GM18861 (cell line): ENCODE measurements at regions not wholly inside any gene's neighbourhood (a gene's known extent, or its start where the extent isn't known, plus 50 kb on each side); places are given as distances from the start of the nearest gene placed in this dataset.
"Not testable (repeated sequence)": the region's sequence is repeated elsewhere in the genome, so short reads cannot be mapped to it uniquely, and the experiment has no call there.

Experiments
- ATAC-seq: cut with Tn5 transposase; IDR thresholded peaks from one replicate; pipeline ENCODE4 v1.9.1; 2021; ENCODE audit not compliant: unreplicated experiment

- ATAC-seq, result no peak
Measured at GRCh38 chr21:15274701-15275485, 210.1 kb upstream of the NRIP1 start.

- ATAC-seq, result no peak
Measured at GRCh38 chr21:15275615-15276235, 210.9 kb upstream of the NRIP1 start.

- no peak for ATAC-seq
Measured at GRCh38 chr21:15276243-15276642, 211.4 kb upstream of the NRIP1 start.

GRCh38 chr21:15277466-15277865 is 212.7 kb upstream of the NRIP1 start:
- ATAC-seq, result no peak

GRCh38 chr21:15278279-15278678 is 213.5 kb upstream of the NRIP1 start:
- no peak for ATAC-seq

GRCh38 chr21:15278851-15279250 is 214.1 kb upstream of the NRIP1 start:
- ATAC-seq, result no peak

- ATAC-seq, result no peak
Measured at GRCh38 chr21:15279482-15279881, 214.7 kb upstream of the NRIP1 start.

- ATAC-seq, result no peak
Measured at GRCh38 chr21:15281714-15282113, 216.9 kb upstream of the NRIP1 start.

GRCh38 chr21:15282665-15283064 is 217.9 kb upstream of the NRIP1 start:
- no peak for ATAC-seq

GRCh38 chr21:15283138-15283537 is 218.3 kb upstream of the NRIP1 start:
- no peak for ATAC-seq

- no peak for ATAC-seq
Measured at GRCh38 chr21:15283789-15284188, 219.0 kb upstream of the NRIP1 start.

- no peak for ATAC-seq
Measured at GRCh38 chr21:15285556-15285955, 220.8 kb upstream of the NRIP1 start.

- no peak for ATAC-seq
Measured at GRCh38 chr21:15289246-15289645, 224.4 kb upstream of the NRIP1 start.

- ATAC-seq, result no peak
Measured at GRCh38 chr21:15289896-15290841, 225.4 kb upstream of the NRIP1 start.

GRCh38 chr21:15291621-15292266 is 226.9 kb upstream of the NRIP1 start:
- no peak for ATAC-seq

GRCh38 chr21:15293240-15293639 is 228.4 kb upstream of the NRIP1 start:
- no peak for ATAC-seq

- ATAC-seq, result no peak
Measured at GRCh38 chr21:15295875-15296274, 231.1 kb upstream of the NRIP1 start.

- no peak for ATAC-seq
Measured at GRCh38 chr21:15297824-15298223, 233.0 kb upstream of the NRIP1 start.

- no peak for ATAC-seq
Measured at GRCh38 chr21:15298306-15298705, 233.5 kb upstream of the NRIP1 start.

GRCh38 chr21:15298755-15299154 is 234.0 kb upstream of the NRIP1 start:
- not testable (repeated sequence) for ATAC-seq

GRCh38 chr21:15300131-15300530 is 235.3 kb upstream of the NRIP1 start:
- ATAC-seq, result no peak
